ENCODE measurements at regions not wholly inside any gene's neighbourhood (a gene's known extent, or its start where the extent isn't known, plus 50 kb on each side); places are given as distances from the start of the nearest gene placed in this dataset.
"Not testable (repeated sequence)": the region's sequence is repeated elsewhere in the genome, so short reads cannot be mapped to it uniquely, and the experiment has no call there.

DNA sequence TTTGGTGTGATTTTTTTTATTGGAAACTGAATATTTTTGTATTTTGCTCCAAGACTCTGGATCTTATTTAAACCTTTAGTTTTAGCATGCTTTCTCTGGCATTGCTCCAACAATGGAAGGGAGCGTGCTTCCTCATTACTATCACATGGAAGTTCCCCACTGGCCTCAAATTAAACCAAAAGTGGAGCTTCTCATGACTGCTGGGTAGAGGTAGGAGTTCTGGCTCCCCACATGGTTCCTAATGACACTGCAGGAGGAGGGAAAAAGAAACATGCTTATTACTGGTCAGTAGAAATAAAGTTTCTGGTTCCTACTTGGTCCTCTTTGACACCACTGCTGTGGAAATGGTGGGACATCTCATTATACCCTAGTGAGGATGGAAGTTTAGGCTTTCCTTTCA, 310.5 kb downstream of the PTGER3 start:
- DNase-seq (ENCODE audit: low spot score in 2 of 2), result no peak
- no peaks in the 10 kb centered on the region for H3K4me1 ChIP-seq
- no peak overlapping the region for H3K27ac ChIP-seq
- 45 to 73% methylated on average over 1 of the region's 1 CpG for WGBS, 2 donors
- H3K9me3 ChIP-seq, result peaks cover 0 to 22% (median 3%) of the 10 kb centered on the region in 4 donors
- no peak overlapping the region for H3K4me3 ChIP-seq
- no peaks in the 10 kb centered on the region for H3K27me3 ChIP-seq
- H3K36me3 ChIP-seq, result no peaks in the 10 kb centered on the region
- TF ChIP-seq, protein P1, sequence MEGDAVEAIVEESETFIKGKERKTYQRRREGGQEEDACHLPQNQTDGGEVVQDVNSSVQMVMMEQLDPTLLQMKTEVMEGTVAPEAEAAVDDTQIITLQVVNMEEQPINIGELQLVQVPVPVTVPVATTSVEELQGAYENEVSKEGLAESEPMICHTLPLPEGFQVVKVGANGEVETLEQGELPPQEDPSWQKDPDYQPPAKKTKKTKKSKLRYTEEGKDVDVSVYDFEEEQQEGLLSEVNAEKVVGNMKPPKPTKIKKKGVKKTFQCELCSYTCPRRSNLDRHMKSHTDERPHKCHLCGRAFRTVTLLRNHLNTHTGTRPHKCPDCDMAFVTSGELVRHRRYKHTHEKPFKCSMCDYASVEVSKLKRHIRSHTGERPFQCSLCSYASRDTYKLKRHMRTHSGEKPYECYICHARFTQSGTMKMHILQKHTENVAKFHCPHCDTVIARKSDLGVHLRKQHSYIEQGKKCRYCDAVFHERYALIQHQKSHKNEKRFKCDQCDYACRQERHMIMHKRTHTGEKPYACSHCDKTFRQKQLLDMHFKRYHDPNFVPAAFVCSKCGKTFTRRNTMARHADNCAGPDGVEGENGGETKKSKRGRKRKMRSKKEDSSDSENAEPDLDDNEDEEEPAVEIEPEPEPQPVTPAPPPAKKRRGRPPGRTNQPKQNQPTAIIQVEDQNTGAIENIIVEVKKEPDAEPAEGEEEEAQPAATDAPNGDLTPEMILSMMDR (IDR thresholded peaks at IDR 0.05), result no peak
- no peak for TF ChIP-seq POLR2A (IDR thresholded peaks at IDR 0.05)
- TF ChIP-seq EP300 (IDR thresholded peaks at IDR 0.05), result no peak

DNA sequence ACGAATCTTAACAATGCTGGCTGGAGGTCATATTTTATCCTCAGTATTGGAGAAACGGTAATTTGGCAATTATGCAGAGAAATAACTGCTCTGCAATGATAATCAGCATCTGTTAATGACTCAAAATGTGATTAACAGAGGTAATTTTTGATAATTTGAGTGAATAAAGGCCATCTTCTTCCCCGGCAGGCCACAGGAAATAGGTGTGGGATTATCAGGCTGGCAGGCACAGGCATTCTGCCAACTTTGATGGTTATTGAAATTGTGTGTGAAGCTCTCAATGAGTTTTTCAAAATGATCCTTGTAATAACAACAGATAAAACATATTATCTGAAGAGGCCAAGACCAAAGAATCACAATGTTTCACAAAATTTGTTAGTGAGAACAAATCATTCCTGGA, 309.0 kb downstream of the PTGER3 start:
- no peaks in the 10 kb centered on the region for H3K4me1 ChIP-seq
- no peak for TF ChIP-seq EP300 (IDR thresholded peaks at IDR 0.05)
- no peak for TF ChIP-seq POLR2A (IDR thresholded peaks at IDR 0.05)
- TF ChIP-seq, protein P1 (IDR thresholded peaks at IDR 0.05), result no peak
- no peaks in the 10 kb centered on the region for H3K36me3 ChIP-seq
- H3K4me3 ChIP-seq, result no peak overlapping the region
- no peak for DNase-seq (ENCODE audit: low spot score in 2 of 2)
- peaks cover 0 to 24% (median 3%) of the 10 kb centered on the region in 4 donors for H3K9me3 ChIP-seq
- 31 to 38% methylated on average over 3 of the region's 3 CpGs for WGBS, 2 donors
- H3K27ac ChIP-seq, result no peak overlapping the region
- no peaks in the 10 kb centered on the region for H3K27me3 ChIP-seq

DNA sequence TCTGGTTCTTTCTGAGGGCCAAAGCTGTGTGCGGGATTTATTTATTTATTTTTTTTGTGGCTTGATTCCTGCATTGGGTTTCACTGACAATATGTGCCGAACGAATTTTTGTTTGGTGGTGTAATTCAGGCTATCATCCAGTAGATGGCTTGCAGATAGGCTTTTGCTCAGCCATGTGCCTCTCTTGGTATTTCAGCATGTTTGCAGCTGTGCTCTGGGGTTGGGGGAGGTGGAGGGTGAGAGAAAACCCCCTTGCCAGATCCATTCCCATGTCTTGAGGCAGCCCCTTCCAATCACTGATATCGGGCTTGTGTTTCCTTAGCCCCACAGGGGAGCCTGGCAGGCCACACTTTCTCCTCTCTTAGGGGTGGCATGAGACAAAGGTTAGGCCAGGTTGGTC, 302.4 kb downstream of the PTGER3 start:
- H3K27ac ChIP-seq, result no peak overlapping the region
- peaks cover 0 to 69% (median 8%) of the 10 kb centered on the region in 4 donors for H3K9me3 ChIP-seq
- DNase-seq (ENCODE audit: low spot score in 2 of 2), result no peak
- no peaks in the 10 kb centered on the region for H3K36me3 ChIP-seq
- H3K4me1 ChIP-seq, result no peaks in the 10 kb centered on the region
- no peak for TF ChIP-seq POLR2A (IDR thresholded peaks at IDR 0.05)
- TF ChIP-seq, protein P1 (IDR thresholded peaks at IDR 0.05), result no peak
- no peak for TF ChIP-seq EP300 (IDR thresholded peaks at IDR 0.05)
- no peak overlapping the region for H3K4me3 ChIP-seq
- no peaks in the 10 kb centered on the region for H3K27me3 ChIP-seq
- WGBS, 2 donors, result 71 to 77% methylated on average over 4 of the region's 4 CpGs

DNA sequence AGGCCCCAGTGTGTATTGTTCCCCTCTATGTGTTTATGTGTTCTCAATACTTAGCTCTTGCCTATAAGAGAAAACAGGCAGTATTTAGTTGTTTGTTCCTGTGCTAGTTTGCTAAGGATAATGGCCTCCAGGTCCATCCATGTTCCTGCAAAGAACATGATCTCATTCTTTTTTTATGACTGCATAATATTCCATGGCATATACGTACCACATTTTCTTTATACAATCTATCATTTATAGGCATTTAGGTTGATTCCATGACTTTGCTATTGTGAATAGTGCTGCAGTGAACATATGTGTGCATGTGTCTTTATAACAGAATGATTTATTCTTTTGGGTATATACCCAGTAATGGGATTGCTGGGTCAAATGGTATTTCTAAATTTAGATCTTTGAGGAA, 301.6 kb downstream of the PTGER3 start:
- not testable (repeated sequence) for H3K36me3 ChIP-seq; H3K27ac ChIP-seq; DNase-seq (ENCODE audit: low spot score in 2 of 2); H3K4me3 ChIP-seq; H3K27me3 ChIP-seq; H3K4me1 ChIP-seq
- WGBS, 2 donors, result 89 to 93% methylated on average over 1 of the region's 1 CpG
- H3K9me3 ChIP-seq, result peaks cover 0 to 70% (median 8%) of the 10 kb centered on the region in 4 donors

DNA sequence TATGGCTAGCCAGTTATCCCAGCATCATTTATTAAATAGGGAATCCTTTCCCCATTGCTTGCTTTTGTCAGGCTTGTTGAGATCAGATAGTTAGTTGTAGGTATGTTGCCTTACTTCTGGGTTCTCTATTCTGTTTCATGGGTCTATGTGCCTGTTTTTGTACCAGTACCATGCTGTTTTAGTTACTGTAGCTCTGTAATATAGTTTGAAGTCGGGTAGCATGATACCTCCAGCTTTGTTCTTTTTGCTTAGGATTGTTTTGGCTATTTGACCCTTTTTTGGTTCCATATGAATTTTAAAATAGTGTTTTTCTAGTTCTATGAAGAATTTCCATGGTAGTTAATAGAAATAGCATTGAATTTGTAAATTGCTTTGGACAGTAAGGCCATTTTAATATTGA, 300.5 kb downstream of the PTGER3 start:
- not testable (repeated sequence) for H3K4me1 ChIP-seq; DNase-seq (ENCODE audit: low spot score in 2 of 2); H3K36me3 ChIP-seq; H3K27me3 ChIP-seq; H3K27ac ChIP-seq; H3K4me3 ChIP-seq
- peaks cover 0 to 68% (median 5%) of the 10 kb centered on the region in 4 donors for H3K9me3 ChIP-seq
- WGBS, 2 donors, result 50 to 57% methylated on average over 1 of the region's 1 CpG

GRCh38 chr1:70751676-70752287, 295.8 kb downstream of the PTGER3 start:
- H3K4me3 ChIP-seq; H3K4me1 ChIP-seq; H3K27me3 ChIP-seq; H3K36me3 ChIP-seq; H3K27ac ChIP-seq; DNase-seq (ENCODE audit: low spot score in 2 of 2): not testable (repeated sequence)
- peaks cover 0 to 42% (median 1%) of the 10 kb centered on the region in 4 donors for H3K9me3 ChIP-seq
- WGBS, 2 donors, result 65 to 69% methylated on average over 6 of the region's 6 CpGs

DNA sequence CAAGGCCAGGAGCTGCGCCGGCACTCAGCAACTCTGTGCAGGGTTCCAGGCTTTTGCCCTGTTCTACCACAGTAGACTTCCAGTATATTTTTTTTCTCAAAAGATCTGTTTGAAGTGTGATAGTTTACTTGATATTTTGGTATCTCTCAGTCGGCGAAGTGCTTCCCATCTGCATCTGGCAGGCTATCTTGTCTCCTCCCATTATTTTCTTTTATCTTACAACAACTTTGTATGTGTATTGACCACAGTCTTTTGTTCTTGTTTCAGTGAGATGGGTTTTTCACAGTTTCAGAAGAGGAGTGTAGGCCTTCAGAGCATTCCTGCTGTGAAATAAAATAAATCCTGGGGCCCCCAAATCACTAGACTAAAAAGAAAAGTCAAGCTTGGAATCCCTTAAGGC, 292.9 kb downstream of the PTGER3 start:
- Histone ChIP-seq H3K4me3 (no peak overlapping the region), H3K9me3 (peaks cover 0 to 26% (median 0%) of the 10 kb centered on the region in 4 donors), H3K4me1 (no peaks in the 10 kb centered on the region), H3K36me3 (no peaks in the 10 kb centered on the region), H3K27me3 (no peaks in the 10 kb centered on the region), H3K27ac (no peak overlapping the region)
- DNase-seq (ENCODE audit: low spot score in 2 of 2), result no peak
- 95 to 96% methylated on average over 4 of the region's 4 CpGs for WGBS, 2 donors
- TF ChIP-seq EP300 (IDR thresholded peaks at IDR 0.05) (no peak), POLR2A (IDR thresholded peaks at IDR 0.05) (no peak)
- TF ChIP-seq, protein P1 (IDR thresholded peaks at IDR 0.05), result no peak
